ENCODE measurements at regions not wholly inside any gene's neighbourhood (a gene's known extent, or its start where the extent isn't known, plus 50 kb on each side); places are given as distances from the start of the nearest gene placed in this dataset.
"Not testable (repeated sequence)": the region's sequence is repeated elsewhere in the genome, so short reads cannot be mapped to it uniquely, and the experiment has no call there.

DNA sequence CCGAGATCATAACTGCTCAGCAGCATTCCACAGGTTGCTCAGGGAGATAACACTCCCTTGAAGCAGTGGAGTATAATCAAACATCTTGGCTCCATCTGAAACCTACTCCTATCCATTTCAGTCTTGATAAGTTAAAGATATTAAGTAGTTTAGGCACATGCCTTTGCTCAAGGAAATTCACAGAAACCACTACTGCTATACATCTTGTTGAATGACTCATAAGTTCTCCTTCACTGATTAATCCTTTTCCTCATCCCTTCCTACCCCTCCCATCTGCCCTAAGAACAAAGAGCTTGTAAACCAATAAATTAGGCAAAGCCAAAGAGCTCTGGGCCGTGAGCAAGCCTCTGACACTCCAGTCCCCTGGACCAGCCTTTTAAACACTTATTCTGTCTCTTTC is 196.5 kb upstream of the SSTR1 start:
- TF ChIP-seq ATF6 (CRISPR knock-in tag; IDR thresholded peaks at IDR 0.05); USF2 (CRISPR knock-in tag; IDR thresholded peaks at IDR 0.05); USF1 (CRISPR knock-in tag; IDR thresholded peaks at IDR 0.05); CTCF (IDR thresholded peaks at IDR 0.05); FOXJ3 (CRISPR knock-in tag; IDR thresholded peaks at IDR 0.05; ENCODE audit: borderline replicate concordance); ESRRA (CRISPR knock-in tag; IDR thresholded peaks at IDR 0.05; ENCODE audit: borderline replicate concordance); CREM (CRISPR knock-in tag; IDR thresholded peaks at IDR 0.05); MLX (CRISPR knock-in tag; IDR thresholded peaks at IDR 0.05); ARID4B (CRISPR knock-in tag; IDR thresholded peaks at IDR 0.05; ENCODE audit: borderline replicate concordance); SP1 (CRISPR knock-in tag; conservative IDR thresholded peaks at IDR 0.05); JUN (CRISPR knock-in tag; IDR thresholded peaks at IDR 0.05): not testable (repeated sequence)
- TF ChIP-seq, protein P1, sequence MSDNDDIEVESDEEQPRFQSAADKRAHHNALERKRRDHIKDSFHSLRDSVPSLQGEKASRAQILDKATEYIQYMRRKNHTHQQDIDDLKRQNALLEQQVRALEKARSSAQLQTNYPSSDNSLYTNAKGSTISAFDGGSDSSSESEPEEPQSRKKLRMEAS (CRISPR knock-in tag; IDR thresholded peaks at IDR 0.05) = not testable (repeated sequence)

Data from WTC11 (cell line).